ENCODE measurements at regions not wholly inside any gene's neighbourhood (a gene's known extent, or its start where the extent isn't known, plus 50 kb on each side); places are given as distances from the start of the nearest gene placed in this dataset.
A peak's percentile ranks its signal among the peaks of the same experiment; 100 is the strongest.

DNA sequence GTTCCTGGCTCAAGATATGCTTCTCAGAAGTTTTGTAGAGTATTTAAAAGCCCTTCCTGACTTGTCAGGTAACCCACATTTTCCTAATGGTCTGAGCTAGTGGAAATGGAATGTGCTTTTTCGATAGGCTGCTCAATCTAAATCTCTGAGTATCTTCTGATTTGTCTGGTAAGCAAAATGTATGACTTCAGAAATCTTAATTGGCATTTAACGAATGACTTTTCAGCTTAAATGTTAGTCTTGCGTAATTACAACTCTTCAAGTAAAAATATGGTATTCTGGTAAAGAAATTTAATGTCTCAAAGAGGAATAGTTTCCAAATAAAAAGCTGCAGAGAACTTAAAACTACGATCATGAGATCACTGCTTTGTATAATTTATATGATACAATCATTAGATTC, 379.1 kb downstream of the ANKRD50 start:
- no peaks in the 10 kb centered on the region for H3K9me3 ChIP-seq (ENCODE audit: control insufficient read depth, low read depth, low read length)
- FAIRE-seq (no peak), DNase-seq (ENCODE audit: low read depth, low spot score) (no peak)
- no peaks in the 10 kb centered on the region for H3K9me1 ChIP-seq (ENCODE audit: control insufficient read depth, extremely low read depth, insufficient read depth, low read length)
- TF ChIP-seq, protein P1, sequence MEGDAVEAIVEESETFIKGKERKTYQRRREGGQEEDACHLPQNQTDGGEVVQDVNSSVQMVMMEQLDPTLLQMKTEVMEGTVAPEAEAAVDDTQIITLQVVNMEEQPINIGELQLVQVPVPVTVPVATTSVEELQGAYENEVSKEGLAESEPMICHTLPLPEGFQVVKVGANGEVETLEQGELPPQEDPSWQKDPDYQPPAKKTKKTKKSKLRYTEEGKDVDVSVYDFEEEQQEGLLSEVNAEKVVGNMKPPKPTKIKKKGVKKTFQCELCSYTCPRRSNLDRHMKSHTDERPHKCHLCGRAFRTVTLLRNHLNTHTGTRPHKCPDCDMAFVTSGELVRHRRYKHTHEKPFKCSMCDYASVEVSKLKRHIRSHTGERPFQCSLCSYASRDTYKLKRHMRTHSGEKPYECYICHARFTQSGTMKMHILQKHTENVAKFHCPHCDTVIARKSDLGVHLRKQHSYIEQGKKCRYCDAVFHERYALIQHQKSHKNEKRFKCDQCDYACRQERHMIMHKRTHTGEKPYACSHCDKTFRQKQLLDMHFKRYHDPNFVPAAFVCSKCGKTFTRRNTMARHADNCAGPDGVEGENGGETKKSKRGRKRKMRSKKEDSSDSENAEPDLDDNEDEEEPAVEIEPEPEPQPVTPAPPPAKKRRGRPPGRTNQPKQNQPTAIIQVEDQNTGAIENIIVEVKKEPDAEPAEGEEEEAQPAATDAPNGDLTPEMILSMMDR (optimal IDR thresholded peaks at IDR 0.05 in 1 of 3, IDR thresholded peaks at IDR 0.05 in 1 of 3, conservative IDR thresholded peaks at IDR 0.05 in 1 of 3; ENCODE audit: extremely low read depth in 1 of 3, insufficient read depth in 2 of 3, low read length in 3 of 3), result no peak
- no peak for TF ChIP-seq EZH2 (IDR thresholded peaks at IDR 0.05; ENCODE audit: low read length)
- no peak overlapping the region for H3K9ac ChIP-seq (ENCODE audit: control insufficient read depth, extremely low read depth, insufficient read depth, low read length)
- H3K27me3 ChIP-seq (ENCODE audit: control insufficient read depth, extremely low read depth, insufficient read depth, low read length), result no peaks in the 10 kb centered on the region
- H3K36me3 ChIP-seq (ENCODE audit: control insufficient read depth in 2 of 2, extremely low read depth in 1 of 2, insufficient read depth in 2 of 2, low read length in 2 of 2), result no peaks in the 10 kb centered on the region
- no peak overlapping the region for H3K4me3 ChIP-seq (ENCODE audit: control insufficient read depth in 2 of 3, extremely low read depth in 1 of 3, insufficient read depth in 2 of 3, low read depth in 1 of 3, low read length in 3 of 3)
- H3K4me2 ChIP-seq (ENCODE audit: control insufficient read depth, extremely low read depth, insufficient read depth, low read depth, low read length), result no peak overlapping the region
- H3K79me2 ChIP-seq (ENCODE audit: control insufficient read depth, insufficient read depth, low read length), result no peaks in the 10 kb centered on the region
- dilution Hi-C loops (cut with MboI; ENCODE audit: extremely low pct_ligation_motif_present, low sequenced_read_pairs), result loop anchor here (25.0 kb wide), 1 partner anchor 954 kb away; no protein-coding TSS in a partner anchor
- no peaks in the 10 kb centered on the region for H3K4me1 ChIP-seq (ENCODE audit: control insufficient read depth, extremely low read depth, insufficient read depth, low read length)
- H2AFZ ChIP-seq (ENCODE audit: control insufficient read depth, low read length), result no peak overlapping the region
- no peaks in the 10 kb centered on the region for H4K20me1 ChIP-seq (ENCODE audit: control insufficient read depth, extremely low read depth, insufficient read depth, low read length)
- H3K27ac ChIP-seq (ENCODE audit: control insufficient read depth, insufficient read depth, low read length), result no peak overlapping the region

DNA sequence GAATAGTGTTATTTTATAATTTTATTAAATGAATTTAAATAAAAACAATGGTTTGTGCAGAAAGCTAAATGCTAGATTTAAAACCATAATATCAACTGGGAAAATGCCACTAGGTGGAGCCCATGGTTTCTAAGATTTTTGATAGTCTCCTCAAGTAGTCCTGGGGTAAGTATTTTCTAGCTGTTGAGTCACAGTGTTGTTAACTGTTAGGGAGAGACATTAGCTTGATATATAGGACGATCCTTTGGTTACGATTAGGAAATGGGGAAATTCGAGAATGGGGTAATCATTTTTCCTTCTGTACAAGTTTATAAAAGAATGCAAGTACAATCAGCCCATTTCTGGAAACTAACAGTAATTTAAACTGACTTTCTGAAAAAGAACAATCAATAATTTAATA, 378.4 kb downstream of the ANKRD50 start:
- Histone ChIP-seq H4K20me1 (ENCODE audit: control insufficient read depth, extremely low read depth, insufficient read depth, low read length) (no peaks in the 10 kb centered on the region), H3K4me2 (ENCODE audit: control insufficient read depth, extremely low read depth, insufficient read depth, low read depth, low read length) (peak overlapping the region; percentile 31), H3K79me2 (ENCODE audit: control insufficient read depth, insufficient read depth, low read length) (no peaks in the 10 kb centered on the region), H3K9me3 (ENCODE audit: control insufficient read depth, low read depth, low read length) (no peaks in the 10 kb centered on the region), H3K27me3 (ENCODE audit: control insufficient read depth, extremely low read depth, insufficient read depth, low read length) (no peaks in the 10 kb centered on the region), H3K27ac (ENCODE audit: control insufficient read depth, insufficient read depth, low read length) (no peak overlapping the region), H3K4me1 (ENCODE audit: control insufficient read depth, extremely low read depth, insufficient read depth, low read length) (no peaks in the 10 kb centered on the region), H2AFZ (ENCODE audit: control insufficient read depth, low read length) (no peak overlapping the region), H3K4me3 (ENCODE audit: control insufficient read depth in 2 of 3, extremely low read depth in 1 of 3, insufficient read depth in 2 of 3, low read depth in 1 of 3, low read length in 3 of 3) (no peak overlapping the region), H3K9me1 (ENCODE audit: control insufficient read depth, extremely low read depth, insufficient read depth, low read length) (no peaks in the 10 kb centered on the region), H3K9ac (ENCODE audit: control insufficient read depth, extremely low read depth, insufficient read depth, low read length) (no peak overlapping the region), H3K36me3 (ENCODE audit: control insufficient read depth in 2 of 2, extremely low read depth in 1 of 2, insufficient read depth in 2 of 2, low read length in 2 of 2) (no peaks in the 10 kb centered on the region)
- TF ChIP-seq EZH2 (IDR thresholded peaks at IDR 0.05; ENCODE audit: low read length), result no peak
- TF ChIP-seq, protein P1 (optimal IDR thresholded peaks at IDR 0.05 in 1 of 3, IDR thresholded peaks at IDR 0.05 in 1 of 3, conservative IDR thresholded peaks at IDR 0.05 in 1 of 3; ENCODE audit: extremely low read depth in 1 of 3, insufficient read depth in 2 of 3, low read length in 3 of 3), result peak in 2 of 3 experiments; percentile 32 to 46
- DNase-seq (ENCODE audit: low read depth, low spot score) (peak; percentile 13), FAIRE-seq (no peak)
- dilution Hi-C loops (cut with MboI; ENCODE audit: extremely low pct_ligation_motif_present, low sequenced_read_pairs), result loop anchor here (25.0 kb wide), 1 partner anchor 953 kb away; no protein-coding TSS in a partner anchor
